GM18520 (cell line): ENCODE measurements at regions not wholly inside any gene's neighbourhood (a gene's known extent, or its start where the extent isn't known, plus 50 kb on each side); places are given as distances from the start of the nearest gene placed in this dataset.

Experiments
- ATAC-seq: cut with Tn5 transposase; IDR thresholded peaks from one replicate; pipeline ENCODE4 v1.9.1; 2021; ENCODE audit not compliant: unreplicated experiment

DNA sequence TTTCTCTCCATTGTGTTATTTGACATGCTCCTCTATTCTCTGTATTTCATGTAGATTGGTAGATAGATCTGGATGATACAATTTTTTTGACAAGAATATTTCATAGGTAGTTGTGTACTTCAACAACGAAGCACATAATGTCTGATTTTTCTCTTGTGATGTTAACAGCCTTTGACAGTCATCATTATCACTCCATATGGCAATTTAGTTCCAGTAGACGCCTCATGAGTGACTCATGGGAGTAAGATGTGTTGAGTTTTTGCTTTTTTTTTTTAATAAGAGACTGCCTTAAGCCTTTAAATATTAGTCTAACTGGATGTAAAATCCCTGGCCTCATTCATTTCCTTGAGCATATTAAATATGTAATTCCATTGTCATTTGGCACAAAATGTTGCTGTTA is 123.5 kb upstream of the ZNF32 start:
- ATAC-seq: no peak

DNA sequence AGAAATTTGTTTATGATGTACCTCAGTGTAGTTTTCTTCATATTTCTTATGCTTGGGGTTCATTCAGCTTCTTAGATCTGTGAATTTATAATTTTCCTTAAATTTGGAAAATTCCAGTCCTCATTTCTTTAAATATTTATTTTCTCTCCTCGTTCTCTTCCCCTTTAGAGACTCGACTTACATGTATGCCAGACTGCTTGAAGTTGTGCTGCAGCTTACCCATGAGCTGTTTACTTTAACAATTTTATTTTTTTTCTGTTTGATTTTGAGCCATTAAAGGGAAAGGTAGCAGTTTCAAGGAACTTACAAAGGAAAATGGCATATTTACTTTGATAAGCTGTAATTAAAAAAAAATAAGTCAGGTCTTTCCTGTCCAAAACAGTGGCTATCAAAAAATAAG is 123.0 kb upstream of the ZNF32 start:
- no peak for ATAC-seq

DNA sequence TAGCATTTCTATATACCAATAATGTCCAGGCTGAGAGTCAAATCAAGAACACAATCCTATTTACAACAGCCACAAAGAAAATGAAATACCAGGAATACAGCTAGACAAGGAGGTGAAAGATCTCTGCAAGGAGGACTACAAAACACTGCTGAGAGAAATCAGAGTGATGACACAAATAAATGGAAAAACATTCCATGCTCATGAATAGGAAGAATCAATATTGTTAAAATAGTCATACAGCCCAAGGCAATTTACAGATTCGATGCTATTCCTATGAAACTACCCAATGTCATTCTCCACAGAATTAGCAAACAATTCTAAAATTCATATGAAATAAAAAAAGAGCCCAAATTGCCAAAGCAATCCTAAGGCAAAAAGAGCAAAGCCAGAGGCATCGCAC is 116.8 kb upstream of the ZNF32 start:
- no peak for ATAC-seq

DNA sequence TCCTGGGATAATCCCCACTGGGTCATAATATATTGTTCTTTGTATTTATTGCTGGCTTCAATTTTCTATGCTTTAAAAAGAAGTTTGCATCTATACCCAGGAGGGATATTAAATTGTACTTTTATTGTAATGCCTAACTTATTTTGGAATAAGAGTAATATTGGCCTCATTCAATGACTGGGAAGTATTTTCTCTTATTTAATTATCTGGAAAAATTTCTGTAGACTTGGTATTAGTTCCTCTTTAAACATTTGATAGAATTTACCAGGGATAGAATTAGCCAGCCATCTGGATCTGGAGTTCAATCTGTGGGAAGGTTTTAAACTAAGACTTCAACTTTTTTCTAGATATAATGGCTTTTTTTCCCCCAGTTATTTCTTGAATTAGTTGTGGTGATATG is 115.2 kb upstream of the ZNF32 start:
- no peak for ATAC-seq

GRCh38 chr10:43760514-43760913 is 111.8 kb upstream of the ZNF32 start:
- no peak for ATAC-seq

DNA sequence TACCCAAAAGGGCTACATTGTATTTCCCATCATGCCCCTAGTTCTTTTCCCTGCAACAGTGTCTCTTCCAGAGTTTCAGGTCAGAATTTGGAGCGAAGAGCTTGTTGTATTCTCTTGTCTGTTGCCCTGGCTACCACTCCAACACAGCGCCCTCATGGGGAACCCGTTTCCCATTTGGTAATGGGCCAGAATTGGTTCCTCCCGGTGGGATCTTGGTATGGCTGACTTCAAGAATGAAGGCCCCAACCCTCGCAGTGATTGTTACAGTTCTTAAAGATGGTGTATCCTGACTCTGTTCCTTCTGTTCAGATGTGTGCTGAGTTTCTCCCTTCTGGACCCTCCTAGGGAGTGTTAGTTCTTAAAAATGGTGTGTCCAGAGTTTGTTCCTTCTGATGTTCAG is 110.5 kb upstream of the ZNF32 start:
- no peak for ATAC-seq

- ATAC-seq: no peak
Observed at GRCh38 chr10:43756341-43756740, 107.7 kb upstream of the ZNF32 start.

DNA sequence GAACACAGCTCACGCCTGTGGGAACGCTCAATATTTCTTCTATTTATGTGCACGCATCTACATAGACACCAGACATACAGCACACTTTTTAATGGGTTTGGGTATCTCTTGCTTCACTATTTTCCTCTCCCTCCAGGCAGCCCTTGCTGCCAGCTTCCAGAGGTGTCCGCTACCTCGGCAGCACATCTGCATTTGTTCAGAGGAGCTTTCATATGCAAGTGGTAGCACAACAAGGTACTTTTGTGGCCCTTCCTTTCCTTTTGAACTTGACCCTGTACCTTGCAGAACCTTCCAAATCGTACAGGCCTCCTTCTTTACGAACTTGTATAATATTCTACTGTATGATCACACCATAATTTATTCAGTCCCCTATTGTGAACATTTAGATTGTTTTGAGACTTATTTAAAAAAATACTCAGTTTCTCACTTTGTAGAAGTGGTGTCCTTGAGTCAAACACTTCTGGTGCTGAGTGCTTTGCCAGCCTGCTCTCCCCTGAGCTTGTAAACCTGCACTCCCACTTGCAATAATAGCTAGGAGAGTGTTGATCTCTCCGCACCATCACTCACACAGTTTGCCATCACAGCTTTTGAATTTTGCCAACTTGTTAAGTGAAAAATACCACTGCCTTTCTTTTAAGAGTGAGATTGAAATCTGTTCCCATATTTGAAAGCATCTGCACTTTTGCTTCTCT is 106.0 kb upstream of the ZNF32 start:
- ATAC-seq: no peak

DNA sequence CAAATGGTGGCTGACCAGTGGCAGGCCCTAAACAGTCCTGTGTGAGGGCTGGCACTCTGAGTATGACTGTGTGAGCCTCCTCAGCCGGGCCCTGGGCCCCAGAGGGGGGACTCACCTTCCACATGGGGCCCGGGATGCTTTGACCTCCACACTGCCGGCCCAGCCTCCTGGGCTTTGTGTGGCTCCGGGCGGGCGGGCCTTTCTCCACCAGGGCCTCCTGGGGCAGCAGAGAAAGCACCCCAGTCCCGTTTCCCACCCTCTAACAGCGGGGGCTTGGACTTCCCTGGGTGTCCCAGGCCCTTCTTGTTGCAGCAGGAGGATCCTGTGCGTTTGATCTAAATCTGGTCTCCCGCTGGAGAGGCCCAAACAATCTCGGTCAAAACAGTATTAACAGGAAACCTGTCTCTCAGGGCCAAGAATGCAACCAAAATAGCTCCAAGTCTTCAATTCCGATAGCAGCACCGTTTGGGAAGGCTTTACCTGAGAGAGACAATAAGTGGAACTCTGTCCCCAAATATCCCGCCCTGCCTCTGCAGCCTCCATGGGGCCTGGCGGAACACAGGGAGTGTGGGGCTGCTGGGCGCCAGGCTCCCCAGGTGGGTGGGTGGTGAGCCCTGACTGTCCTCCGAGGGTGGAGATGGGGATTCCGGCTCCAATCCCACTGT is 104.8 kb upstream of the ZNF32 start:
- ATAC-seq: no peak

DNA sequence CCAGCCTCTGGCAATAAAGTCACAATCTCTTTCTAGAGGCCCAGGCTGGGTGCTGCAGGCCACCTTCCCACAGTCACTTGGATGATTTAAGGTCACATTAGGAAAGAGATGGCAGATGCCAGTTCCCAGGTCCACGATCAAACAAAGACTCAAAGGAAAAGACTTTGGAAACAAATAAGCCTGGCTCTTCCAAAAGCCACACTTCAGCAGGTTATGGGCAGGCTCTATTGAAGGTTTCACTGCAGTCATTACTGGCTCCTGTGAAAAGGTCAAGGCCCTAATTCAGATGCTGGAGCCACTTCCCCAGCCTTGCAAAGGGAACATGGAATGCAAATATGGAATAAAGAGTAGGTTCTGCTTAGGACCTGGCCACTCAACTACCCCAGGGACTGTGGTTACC is 104.0 kb upstream of the ZNF32 start:
- no peak for ATAC-seq

DNA sequence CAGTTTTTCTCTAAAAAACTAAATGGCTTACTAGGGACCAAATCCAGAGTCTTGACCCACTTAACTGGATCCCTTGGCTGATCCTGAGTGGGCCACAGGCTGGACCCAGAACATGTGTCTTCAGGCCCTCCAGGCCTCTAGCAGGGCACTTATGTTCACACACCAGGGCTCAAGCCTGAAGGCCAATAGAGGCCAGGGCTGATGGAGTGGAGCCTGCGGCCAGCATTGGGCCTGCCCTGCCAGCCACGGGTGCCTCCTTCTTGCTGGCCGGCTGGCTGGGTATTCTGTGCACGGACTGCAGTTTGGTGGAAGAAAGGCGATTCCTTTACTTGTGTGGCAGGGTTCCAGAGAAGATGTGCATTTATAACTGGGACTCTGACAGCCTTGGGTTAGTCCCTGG is 103.0 kb upstream of the ZNF32 start:
- no peak for ATAC-seq

DNA sequence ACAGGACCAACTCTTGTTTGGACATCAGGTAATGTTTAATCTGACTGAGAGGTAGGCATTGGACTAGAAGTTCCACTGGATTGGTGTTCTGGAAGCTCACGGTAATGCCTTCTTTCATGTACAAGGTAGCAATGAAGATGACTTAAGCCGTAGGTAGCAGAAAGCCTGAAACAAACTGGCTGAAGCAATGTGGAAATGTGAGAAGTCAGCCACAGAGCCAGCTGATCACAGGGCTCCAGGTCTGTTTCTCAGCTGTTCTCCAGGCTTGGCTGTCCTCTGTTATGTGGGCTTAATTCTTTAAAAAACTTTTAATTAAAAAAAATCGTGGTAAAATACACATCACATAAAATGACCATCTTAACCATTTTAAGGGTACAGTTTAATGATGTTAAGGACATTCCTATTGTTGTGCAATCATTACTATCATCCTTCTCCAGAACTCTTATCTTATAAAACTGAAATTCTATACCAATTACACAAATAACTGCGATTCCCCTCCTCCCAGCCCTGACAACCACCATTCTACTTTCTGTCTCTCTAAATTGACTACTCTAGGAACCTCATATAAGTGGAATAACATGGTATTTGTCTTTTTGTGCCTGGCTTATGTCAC is 101.4 kb upstream of the ZNF32 start:
- ATAC-seq: no peak

DNA sequence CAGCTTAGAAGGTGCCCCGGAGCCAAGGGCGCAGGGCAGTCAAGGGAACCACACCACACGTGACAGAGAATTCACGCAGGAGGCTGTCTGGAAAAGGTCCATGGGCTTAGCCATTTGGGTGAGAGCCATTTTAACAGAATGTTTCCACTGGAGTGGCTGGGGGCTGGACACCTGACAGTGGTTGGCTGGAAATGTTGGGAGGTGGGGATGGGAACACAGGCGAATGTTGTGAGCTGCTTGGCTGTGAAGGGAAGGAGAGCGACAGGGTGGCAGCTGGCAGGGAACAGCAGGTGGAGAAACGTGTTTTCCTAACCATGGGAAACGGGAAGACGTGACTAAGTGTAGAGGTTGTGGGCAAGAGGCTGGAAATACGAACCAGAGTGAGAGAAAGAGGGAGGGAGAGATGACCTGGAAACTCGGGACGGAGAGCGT is 100.5 kb upstream of the ZNF32 start:
- no peak for ATAC-seq

DNA sequence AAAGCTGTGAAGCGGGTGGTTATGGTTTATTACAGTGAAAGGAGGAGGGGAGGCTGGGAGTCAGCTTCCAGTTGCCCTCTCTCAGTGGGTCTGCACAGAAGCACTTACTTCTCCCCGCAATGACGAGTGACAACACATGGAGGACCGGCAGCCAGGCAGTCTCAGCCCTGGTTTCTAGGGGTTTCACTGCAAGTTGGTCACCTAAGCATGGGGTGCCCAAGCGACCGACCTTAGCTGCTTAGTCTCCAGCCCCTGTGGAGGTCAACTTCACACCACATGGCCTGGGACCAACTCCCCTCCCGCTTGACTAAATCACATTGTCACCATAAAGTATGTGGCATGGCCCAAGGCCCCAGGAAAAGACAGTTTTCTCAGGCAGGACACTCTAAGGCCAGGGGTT is 99.9 kb upstream of the ZNF32 start:
- no peak for ATAC-seq

DNA sequence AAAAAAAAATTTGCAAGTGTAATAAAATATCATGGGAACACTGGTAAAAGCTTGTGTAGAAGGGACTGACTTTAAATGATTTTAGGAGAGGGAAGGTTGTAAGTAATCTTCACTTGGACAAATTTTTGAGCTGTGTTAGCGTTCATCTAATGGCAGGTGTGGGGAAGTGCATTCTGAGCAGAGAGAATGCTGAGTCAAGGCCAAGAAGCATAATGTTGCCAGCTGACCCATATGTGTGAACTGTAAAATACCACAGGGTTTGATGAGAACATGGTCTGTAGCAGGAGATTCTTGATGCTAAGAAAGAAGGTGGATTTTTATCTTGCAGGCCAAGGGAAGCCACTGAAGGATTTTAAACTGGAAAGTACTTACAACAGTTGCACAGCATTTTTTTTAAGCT is 98.2 kb upstream of the ZNF32 start:
- ATAC-seq: no peak

GRCh38 chr10:43739161-43739560 is 90.5 kb upstream of the ZNF32 start:
- ATAC-seq: no peak

GRCh38 chr10:43737003-43737402 is 88.3 kb upstream of the ZNF32 start:
- ATAC-seq: no peak

- ATAC-seq: no peak
Observed at GRCh38 chr10:43735907-43736306, 87.2 kb upstream of the ZNF32 start.

- ATAC-seq: no peak
Observed at GRCh38 chr10:43734716-43735115, 86.0 kb upstream of the ZNF32 start.

DNA sequence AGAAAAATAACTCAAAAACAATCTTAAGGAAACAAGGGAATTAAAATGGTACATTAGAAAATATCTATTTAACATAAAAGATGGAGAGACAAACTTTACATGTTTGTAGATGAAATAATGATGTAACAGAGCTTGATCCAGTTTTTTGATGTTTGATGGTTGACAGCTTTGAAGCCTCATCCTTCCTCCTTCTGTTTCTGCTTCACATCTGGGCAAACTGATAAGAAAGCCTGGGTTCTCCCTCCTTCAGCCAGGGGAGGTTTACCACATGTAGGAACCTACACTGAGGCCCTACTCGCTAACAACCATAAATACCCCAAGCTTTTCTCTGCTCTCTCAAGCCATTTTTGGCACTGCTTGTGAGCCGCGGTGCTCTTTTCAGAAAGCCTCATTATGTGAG is 82.8 kb upstream of the ZNF32 start:
- no peak for ATAC-seq

DNA sequence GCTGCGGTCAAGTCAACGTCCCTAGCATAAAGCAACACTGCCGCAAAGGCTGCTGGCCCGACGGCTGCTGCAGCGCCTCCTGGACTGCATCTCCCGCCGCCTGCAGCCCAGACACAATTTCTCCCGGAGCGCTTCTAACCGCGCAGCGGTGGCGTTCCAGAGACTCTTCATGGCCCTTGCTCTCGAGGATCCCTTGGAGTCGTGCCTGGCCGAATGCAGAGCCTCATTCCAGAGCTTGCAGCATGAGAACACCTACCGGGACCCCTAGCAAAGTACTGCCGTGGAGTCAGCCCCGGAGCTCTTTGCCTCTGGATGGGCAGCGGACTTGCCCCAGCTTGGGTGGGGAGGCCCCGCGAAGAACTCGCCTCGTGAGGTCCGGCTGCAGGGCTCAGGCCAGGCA is 79.7 kb upstream of the ZNF32 start:
- no peak for ATAC-seq

- no peak for ATAC-seq
Observed at GRCh38 chr10:43727935-43728334, 79.3 kb upstream of the ZNF32 start.

- ATAC-seq: no peak
Observed at GRCh38 chr10:43715334-43715733, 66.7 kb upstream of the ZNF32 start.
